ENCODE measurements at regions not wholly inside any gene's neighbourhood (a gene's known extent, or its start where the extent isn't known, plus 50 kb on each side); places are given as distances from the start of the nearest gene placed in this dataset.

- DNase-seq (ENCODE audit: low read depth), result peak; percentile 35
These were observed 126.9 kb upstream of the CTAGE1 start for GRCh38 chr18:22544626-22545025.

- no peak for DNase-seq (ENCODE audit: low read depth)
These were observed 127.5 kb upstream of the CTAGE1 start for GRCh38 chr18:22545066-22545760.

- DNase-seq (ENCODE audit: low read depth), result no peak
These were observed 129.3 kb upstream of the CTAGE1 start for GRCh38 chr18:22546905-22547570.

- peak; percentile 66 for DNase-seq (ENCODE audit: low read depth)
These were observed 130.3 kb upstream of the CTAGE1 start for GRCh38 chr18:22547807-22548561.

- DNase-seq (ENCODE audit: low read depth), result no peak
These were observed 131.7 kb upstream of the CTAGE1 start for GRCh38 chr18:22549260-22549937.

GRCh38 chr18:22550366-22550765, 132.7 kb upstream of the CTAGE1 start:
- no peak for DNase-seq (ENCODE audit: low read depth)

GRCh38 chr18:22550861-22551260, 133.1 kb upstream of the CTAGE1 start:
- DNase-seq (ENCODE audit: low read depth), result no peak

GRCh38 chr18:22551536-22552151, 133.9 kb upstream of the CTAGE1 start:
- DNase-seq (ENCODE audit: low read depth), result peak; percentile 52

- DNase-seq (ENCODE audit: low read depth), result no peak
These were observed 134.5 kb upstream of the CTAGE1 start for GRCh38 chr18:22552254-22552653.

GRCh38 chr18:22552899-22553460, 135.3 kb upstream of the CTAGE1 start:
- no peak for DNase-seq (ENCODE audit: low read depth)

- DNase-seq (ENCODE audit: low read depth), result no peak
These were observed 138.8 kb upstream of the CTAGE1 start for GRCh38 chr18:22556222-22557167.

GRCh38 chr18:22557168-22557941, 139.6 kb upstream of the CTAGE1 start:
- no peak for DNase-seq (ENCODE audit: low read depth)

GRCh38 chr18:22558945-22559385, 141.2 kb upstream of the CTAGE1 start:
- DNase-seq (ENCODE audit: low read depth), result no peak

GRCh38 chr18:22559414-22560274, 141.9 kb upstream of the CTAGE1 start:
- DNase-seq (ENCODE audit: low read depth), result no peak

GRCh38 chr18:22560275-22560610, 142.5 kb upstream of the CTAGE1 start:
- DNase-seq (ENCODE audit: low read depth), result no peak

GRCh38 chr18:22560797-22561196, 143.1 kb upstream of the CTAGE1 start:
- no peak for DNase-seq (ENCODE audit: low read depth)

- no peak for DNase-seq (ENCODE audit: low read depth)
These were observed 145.5 kb upstream of the CTAGE1 start for GRCh38 chr18:22563164-22563583.

GRCh38 chr18:22564036-22564435, 146.3 kb upstream of the CTAGE1 start:
- no peak for DNase-seq (ENCODE audit: low read depth)
